GM23248 (cell line): ENCODE measurements at regions not wholly inside any gene's neighbourhood (a gene's known extent, or its start where the extent isn't known, plus 50 kb on each side); places are given as distances from the start of the nearest gene placed in this dataset.

Experiments
- EZH2 ChIP-seq: fragments of 200-600 bp; sonication (generic); IDR thresholded peaks from 2 replicates; pipeline ENCODE4 v1.6.1; 2018; ENCODE audit warnings: antibody characterized with exemption, mild to moderate bottlenecking; ENCODE audit not compliant: insufficient read depth, poor library complexity, severe bottlenecking
- EZH2phosphoT487 ChIP-seq: fragments of 200-600 bp; sonication (generic); IDR thresholded peaks from 2 replicates; pipeline ENCODE4 v1.6.1; 2018; ENCODE audit warnings: antibody characterized with exemption, moderate library complexity, mild to moderate bottlenecking, low read depth; ENCODE audit not compliant: insufficient read depth

GRCh38 chr9:104991144-104991953, 63.4 kb upstream of the ABCA1 start:
- TF ChIP-seq EZH2 (no peak), EZH2phosphoT487 (no peak)
